DND-41 (cell line): ENCODE measurements at regions not wholly inside any gene's neighbourhood (a gene's known extent, or its start where the extent isn't known, plus 50 kb on each side); places are given as distances from the start of the nearest gene placed in this dataset.

ENCODE experiments used
- ATAC-seq: fragments of 200-7000 bp; cut with Tn5 transposase; 3 replicates; pipeline ENCODE4 v1.9.1; 2021; ENCODE audit warnings: low read depth; ENCODE audit not compliant: insufficient read depth
- DNase-seq: peaks from one replicate; pipeline ENCODE4 v3.0.0-alpha.2; 2020
- H2AFZ ChIP-seq: 2 replicates; pipeline ENCODE4 v1.6.0; 2012; ENCODE audit warnings: low read depth, low read length
- H3K27ac ChIP-seq: 2 replicates; pipeline ENCODE4 v1.5.1; 2012; ENCODE audit warnings: low read length, inconsistent platforms
- H3K27me3 ChIP-seq: fragments of 200-600 bp; sonication (generic); 2 replicates; pipeline ENCODE4 v1.6.0; 2012; ENCODE audit warnings: low read length, mild to moderate bottlenecking, inconsistent platforms; ENCODE audit not compliant: insufficient read depth, poor library complexity
- H3K36me3 ChIP-seq: 2 replicates; pipeline ENCODE4 v1.5.1; 2012; ENCODE audit warnings: low read length, inconsistent platforms; ENCODE audit not compliant: insufficient read depth
- H3K4me1 ChIP-seq: 2 replicates; pipeline ENCODE4 v1.5.1; 2012; ENCODE audit warnings: mild to moderate bottlenecking, low read length; ENCODE audit not compliant: insufficient read depth
- H3K4me2 ChIP-seq: 2 replicates; pipeline ENCODE4 v1.6.0; 2012; ENCODE audit warnings: mild to moderate bottlenecking, moderate library complexity, low read length, inconsistent platforms; ENCODE audit not compliant: insufficient read depth
- H3K4me3 ChIP-seq, 2 experiments: fragments of 200-600 bp in 1 of 2; shearing (Covaris generic) in 1 of 2; 2 replicates each; pipeline ENCODE4 v1.5.1; 2012 to 2016; ENCODE audit warnings: inconsistent platforms in 2 of 2, low read length in 2 of 2, mild to moderate bottlenecking in 2 of 2, low read depth in 1 of 2, moderate library complexity in 1 of 2
- H3K79me2 ChIP-seq: 2 replicates; pipeline ENCODE4 v1.6.0; 2012; ENCODE audit warnings: low read length, inconsistent platforms; ENCODE audit not compliant: insufficient read depth
- H3K9ac ChIP-seq: 2 replicates; pipeline ENCODE4 v1.6.0; 2012; ENCODE audit warnings: low read depth, mild to moderate bottlenecking, inconsistent platforms, low read length, moderate library complexity
- H3K9me3 ChIP-seq: 2 replicates; pipeline ENCODE4 v1.5.1; 2012; ENCODE audit warnings: low read length, moderate library complexity, mild to moderate bottlenecking, inconsistent platforms; ENCODE audit not compliant: insufficient read depth, severe bottlenecking
- H4K20me1 ChIP-seq: 2 replicates; pipeline ENCODE4 v1.6.0; 2012; ENCODE audit warnings: low read length; ENCODE audit not compliant: insufficient read depth
- EZH2 ChIP-seq: IDR thresholded peaks from 3 replicates; pipeline ENCODE4 v1.6.1; 2012; ENCODE audit warnings: borderline replicate concordance, low read depth, mild to moderate bottlenecking, moderate library complexity, low read length, inconsistent platforms; ENCODE audit not compliant: severe bottlenecking
- TF ChIP-seq, protein P1 (sequence below): IDR thresholded peaks from 2 replicates; pipeline ENCODE4 v1.5.1; 2012; ENCODE audit warnings: borderline replicate concordance, low read length, moderate library complexity, mild to moderate bottlenecking; ENCODE audit not compliant: poor library complexity, severe bottlenecking; ENCODE audit errors: extremely low read depth

DNA sequence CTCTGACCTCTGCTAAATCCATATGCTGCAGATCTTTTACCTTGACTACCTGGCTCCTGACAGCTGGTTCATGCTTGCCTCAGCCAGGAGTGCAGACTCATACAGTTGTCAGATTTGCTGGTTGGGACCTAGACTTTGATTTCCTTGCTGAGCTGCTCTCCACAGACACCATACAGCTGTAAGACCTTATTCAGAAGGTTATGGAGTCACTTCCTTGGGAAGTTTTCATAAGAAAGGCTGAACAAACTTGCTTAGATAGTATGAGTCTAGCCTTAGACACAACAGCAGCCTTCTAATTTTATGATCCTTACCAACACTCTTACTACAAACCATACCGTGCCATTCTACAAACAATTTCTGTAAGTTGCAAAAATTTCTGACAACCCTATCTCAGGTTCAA lies 102.9 kb downstream of the EDN1 start:
- Histone ChIP-seq H3K27ac (no peak overlapping the region), H2AFZ (no peak overlapping the region)
- TF ChIP-seq, protein P1, sequence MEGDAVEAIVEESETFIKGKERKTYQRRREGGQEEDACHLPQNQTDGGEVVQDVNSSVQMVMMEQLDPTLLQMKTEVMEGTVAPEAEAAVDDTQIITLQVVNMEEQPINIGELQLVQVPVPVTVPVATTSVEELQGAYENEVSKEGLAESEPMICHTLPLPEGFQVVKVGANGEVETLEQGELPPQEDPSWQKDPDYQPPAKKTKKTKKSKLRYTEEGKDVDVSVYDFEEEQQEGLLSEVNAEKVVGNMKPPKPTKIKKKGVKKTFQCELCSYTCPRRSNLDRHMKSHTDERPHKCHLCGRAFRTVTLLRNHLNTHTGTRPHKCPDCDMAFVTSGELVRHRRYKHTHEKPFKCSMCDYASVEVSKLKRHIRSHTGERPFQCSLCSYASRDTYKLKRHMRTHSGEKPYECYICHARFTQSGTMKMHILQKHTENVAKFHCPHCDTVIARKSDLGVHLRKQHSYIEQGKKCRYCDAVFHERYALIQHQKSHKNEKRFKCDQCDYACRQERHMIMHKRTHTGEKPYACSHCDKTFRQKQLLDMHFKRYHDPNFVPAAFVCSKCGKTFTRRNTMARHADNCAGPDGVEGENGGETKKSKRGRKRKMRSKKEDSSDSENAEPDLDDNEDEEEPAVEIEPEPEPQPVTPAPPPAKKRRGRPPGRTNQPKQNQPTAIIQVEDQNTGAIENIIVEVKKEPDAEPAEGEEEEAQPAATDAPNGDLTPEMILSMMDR: no peak
- no peak for TF ChIP-seq EZH2

DNA sequence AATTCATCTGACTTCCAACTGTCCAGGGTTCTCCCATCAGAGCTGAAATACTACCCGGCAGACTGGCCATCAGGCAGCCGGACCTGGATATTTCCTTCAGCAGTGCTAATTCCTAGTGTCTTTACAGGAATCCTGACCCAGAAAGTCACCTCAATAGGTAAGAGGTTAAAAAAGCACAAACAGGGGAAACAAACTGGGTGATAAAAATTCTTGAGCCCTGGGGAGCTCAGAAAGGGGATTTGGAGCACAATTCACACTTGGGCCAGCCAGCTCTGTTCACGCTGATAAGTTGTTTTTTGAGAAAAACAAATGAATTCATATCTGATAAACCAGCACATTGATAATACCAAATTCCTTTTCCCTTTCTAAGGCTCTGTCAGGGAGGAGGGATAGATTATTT lies 104.0 kb downstream of the EDN1 start:
- DNase-seq: no peak
- Histone ChIP-seq H3K4me1 (no peaks in the 10 kb centered on the region), H3K4me3 (no peak overlapping the region), H3K79me2 (no peaks in the 10 kb centered on the region), H3K9me3 (no peaks in the 10 kb centered on the region), H3K27me3 (no peaks in the 10 kb centered on the region), H2AFZ (no peak overlapping the region), H3K9ac (no peak overlapping the region), H3K27ac (no peak overlapping the region), H3K36me3 (no peaks in the 10 kb centered on the region), H3K4me2 (no peak overlapping the region), H4K20me1 (no peaks in the 10 kb centered on the region)
- TF ChIP-seq EZH2: no peak
- TF ChIP-seq, protein P1: no peak
- no peak for ATAC-seq

More for the DNA sequence above, 102.9 kb downstream of the EDN1 start:
- Histone ChIP-seq H3K4me2 (no peak overlapping the region), H3K4me3 (no peak overlapping the region), H3K79me2 (no peaks in the 10 kb centered on the region), H4K20me1 (no peaks in the 10 kb centered on the region), H3K9me3 (no peaks in the 10 kb centered on the region), H3K9ac (no peak overlapping the region), H3K27me3 (no peaks in the 10 kb centered on the region), H3K36me3 (no peaks in the 10 kb centered on the region), H3K4me1 (no peaks in the 10 kb centered on the region)
- DNase-seq (no peak), ATAC-seq (no peak)

DNA sequence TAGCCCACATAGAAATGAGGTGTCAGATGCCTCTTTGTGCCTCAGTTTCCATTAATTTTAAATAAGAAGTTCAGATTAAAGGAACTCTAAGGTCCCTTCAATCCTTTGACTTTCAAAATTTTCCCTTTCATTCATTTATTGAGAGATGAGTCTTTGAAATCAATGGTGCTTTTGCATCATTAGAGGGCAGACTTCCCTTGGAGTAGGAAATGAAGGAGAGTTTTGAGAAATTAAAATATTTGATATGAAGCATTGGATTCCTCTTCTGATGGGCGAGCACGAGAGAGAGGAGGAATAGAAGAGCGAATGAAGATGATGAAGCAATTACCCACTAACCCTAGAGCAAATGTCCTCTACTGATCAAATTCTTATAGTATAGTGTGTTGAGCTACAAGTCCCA lies 105.7 kb downstream of the EDN1 start:
- Histone ChIP-seq H3K27ac (no peak overlapping the region), H3K4me2 (no peak overlapping the region), H3K36me3 (no peaks in the 10 kb centered on the region), H4K20me1 (no peaks in the 10 kb centered on the region), H2AFZ (no peak overlapping the region), H3K9me3 (no peaks in the 10 kb centered on the region), H3K4me1 (no peaks in the 10 kb centered on the region), H3K4me3 (no peak overlapping the region), H3K27me3 (no peaks in the 10 kb centered on the region), H3K9ac (no peak overlapping the region), H3K79me2 (no peaks in the 10 kb centered on the region)
- ATAC-seq (no peak), DNase-seq (no peak)
- no peak for TF ChIP-seq EZH2
- TF ChIP-seq, protein P1: no peak

DNA sequence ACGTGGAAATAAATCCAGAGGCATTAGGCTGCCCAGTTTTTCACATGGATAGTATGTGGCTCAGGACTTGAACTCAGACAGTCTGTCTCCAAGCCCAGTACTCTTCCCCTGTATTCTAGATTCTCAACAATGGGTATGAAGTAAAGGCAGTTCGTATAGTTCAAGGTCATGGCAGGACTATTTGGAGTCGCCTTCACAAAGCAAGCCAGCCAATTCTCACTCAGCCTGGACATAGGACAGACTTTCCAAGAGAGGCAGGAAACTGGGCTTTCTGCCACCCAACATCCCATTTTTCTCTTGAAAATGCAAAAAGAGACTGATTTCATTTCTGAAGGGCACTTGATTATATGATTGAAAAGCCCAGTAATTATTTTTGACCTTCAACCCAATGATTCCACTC lies 111.0 kb downstream of the EDN1 start:
- no peak overlapping the region for H2AFZ ChIP-seq
- TF ChIP-seq EZH2: no peak
- TF ChIP-seq, protein P1: no peak
- H3K4me1 ChIP-seq: no peaks in the 10 kb centered on the region
- H3K4me3 ChIP-seq: no peak overlapping the region
- no peak for DNase-seq
- H3K27me3 ChIP-seq: no peaks in the 10 kb centered on the region
- H3K9ac ChIP-seq: no peak overlapping the region
- no peaks in the 10 kb centered on the region for H3K9me3 ChIP-seq
- no peak overlapping the region for H3K27ac ChIP-seq
- no peaks in the 10 kb centered on the region for H3K36me3 ChIP-seq
- no peaks in the 10 kb centered on the region for H3K79me2 ChIP-seq
- H4K20me1 ChIP-seq: no peaks in the 10 kb centered on the region
- H3K4me2 ChIP-seq: no peak overlapping the region
- ATAC-seq: no peak
